GM18505 (cell line): ENCODE measurements at regions not wholly inside any gene's neighbourhood (a gene's known extent, or its start where the extent isn't known, plus 50 kb on each side); places are given as distances from the start of the nearest gene placed in this dataset.
A peak's percentile ranks its signal among the peaks of the same experiment; 100 is the strongest.

Experiments used
- ATAC-seq: cut with Tn5 transposase; IDR thresholded peaks from one replicate; pipeline ENCODE4 v1.9.1; 2021; ENCODE audit not compliant: unreplicated experiment
- POLR2A ChIP-seq: IDR thresholded peaks from 4 replicates; pipeline ENCODE4 v1.6.1; 2011; ENCODE audit warnings: borderline replicate concordance; ENCODE audit not compliant: insufficient read depth, insufficient read length; ENCODE audit errors: extremely low read depth

GRCh38 chr10:62453274-62453673, 79.1 kb downstream of the ZNF365 start:
- TF ChIP-seq POLR2A, result no peak
- no peak for ATAC-seq

- no peak for TF ChIP-seq POLR2A
- ATAC-seq, result no peak
Measured at GRCh38 chr10:62454687-62455397, 80.7 kb downstream of the ZNF365 start.

- no peak for TF ChIP-seq POLR2A
- peak; percentile 98 for ATAC-seq
Measured at GRCh38 chr10:62456611-62457101, 82.5 kb downstream of the ZNF365 start.

- no peak for TF ChIP-seq POLR2A
- ATAC-seq, result no peak
Measured at GRCh38 chr10:62457196-62457595, 83.0 kb downstream of the ZNF365 start.

GRCh38 chr10:62457598-62457997, 83.4 kb downstream of the ZNF365 start:
- no peak for ATAC-seq
- TF ChIP-seq POLR2A, result no peak

GRCh38 chr10:62459072-62459471, 84.9 kb downstream of the ZNF365 start:
- TF ChIP-seq POLR2A, result no peak
- no peak for ATAC-seq

- no peak for ATAC-seq
- TF ChIP-seq POLR2A, result no peak
Measured at GRCh38 chr10:62459500-62459899, 85.3 kb downstream of the ZNF365 start.

GRCh38 chr10:62460393-62460792, 86.2 kb downstream of the ZNF365 start:
- no peak for TF ChIP-seq POLR2A
- no peak for ATAC-seq

GRCh38 chr10:62461120-62461519, 87.0 kb downstream of the ZNF365 start:
- ATAC-seq, result no peak
- TF ChIP-seq POLR2A, result no peak

- TF ChIP-seq POLR2A, result no peak
- no peak for ATAC-seq
Measured at GRCh38 chr10:62462461-62462860, 88.3 kb downstream of the ZNF365 start.

GRCh38 chr10:62463364-62463763, 89.2 kb downstream of the ZNF365 start:
- no peak for TF ChIP-seq POLR2A

GRCh38 chr10:62464308-62464707, 90.1 kb downstream of the ZNF365 start:
- no peak for TF ChIP-seq POLR2A
- ATAC-seq, result no peak

More at GRCh38 chr10:62463364-62463763, 89.2 kb downstream of the ZNF365 start:
- no peak for ATAC-seq

- TF ChIP-seq POLR2A, result no peak
- ATAC-seq, result no peak
Measured at GRCh38 chr10:62466590-62466989, 92.4 kb downstream of the ZNF365 start.

- no peak for TF ChIP-seq POLR2A
- ATAC-seq, result no peak
Measured at GRCh38 chr10:62467527-62467926, 93.4 kb downstream of the ZNF365 start.
